Activated CD4-positive, alpha-beta T cell treated with anti-CD3 and anti-CD28 coated beads for 36 hours (primary cell): ENCODE measurements at regions not wholly inside any gene's neighbourhood (a gene's known extent, or its start where the extent isn't known, plus 50 kb on each side); places are given as distances from the start of the nearest gene placed in this dataset.

ENCODE experiments used
- ATAC-seq: fragments of 200-7000 bp; cut with Tn5 transposase; one replicate; pipeline ENCODE4 v1.10.0; 2021; ENCODE audit warnings: mild to moderate bottlenecking, moderate library complexity
- CTCF ChIA-PET: fragments of 350-600 bp; sonication (Branson Sonifier 250); formaldehyde crosslinking; loops from one replicate; lab custom pipeline; 2021; ENCODE audit warnings: antibody characterized with exemption; lab: Charles Lee
- POLR2A ChIA-PET: fragments of 350-600 bp; sonication (Branson Sonifier 250); formaldehyde crosslinking; loops from one replicate; lab custom pipeline; 2021; ENCODE audit warnings: antibody characterized with exemption, inconsistent platforms; lab: Charles Lee
- DNase-seq: peaks from one replicate; pipeline ENCODE4 v3.0.0-alpha.2; 2020
- H3K27ac Mint-ChIP-seq: one replicate; pipeline ENCODE4 v1.8.0; 2021; ENCODE audit warnings: mixed read lengths
- H3K27me3 Mint-ChIP-seq: one replicate; pipeline ENCODE4 v1.8.0; 2021; ENCODE audit warnings: mixed read lengths
- H3K36me3 Mint-ChIP-seq: one replicate; pipeline ENCODE4 v1.8.0; 2021; ENCODE audit warnings: low read depth, mixed read lengths
- H3K4me1 Mint-ChIP-seq: one replicate; pipeline ENCODE4 v1.8.0; 2021; ENCODE audit warnings: mixed read lengths
- H3K4me3 Mint-ChIP-seq: one replicate; pipeline ENCODE4 v1.8.0; 2021; ENCODE audit warnings: mild to moderate bottlenecking, moderate library complexity, mixed read lengths
- H3K9me3 Mint-ChIP-seq: one replicate; pipeline ENCODE4 v1.8.0; 2021; ENCODE audit warnings: low read depth, mixed read lengths
- intact Hi-C, 2 experiments: fragments of 100-400 bp; cut with DNase I in 1 of 2; cut with micrococcal nuclease in 1 of 2; formaldehyde crosslinking; loops; one replicate each; pipeline versions ENCODE4 v1.14.2 to v1.15.1; 2022 to 2024; cut with DNase I, micrococcal nuclease

DNA sequence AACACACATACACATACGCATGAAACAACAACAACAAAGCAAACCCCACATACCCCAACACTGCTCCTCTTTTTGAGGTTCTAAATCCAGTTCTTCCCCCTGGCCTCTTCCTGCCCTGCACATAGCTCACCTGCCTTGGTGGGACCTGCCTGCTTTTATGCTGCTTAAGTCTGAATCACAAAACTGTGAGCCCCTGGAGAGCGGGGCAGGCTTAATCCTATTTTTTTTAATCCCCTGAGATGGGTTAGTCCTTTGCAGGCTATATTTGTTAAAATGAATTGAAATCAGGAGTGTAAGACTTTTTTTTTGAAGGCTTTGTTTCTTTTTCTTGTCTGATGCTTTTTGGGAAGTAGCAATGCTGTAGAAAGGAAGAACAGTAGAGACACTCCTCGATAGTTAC lies 84.6 kb upstream of the MAX start:
- DNase-seq (no peak), ATAC-seq (no peak)
- ChIA-PET CTCF (interaction anchor here (2.1 kb wide), 1 partner anchor 773 kb away, joined by 5 read pairs; no protein-coding TSS in a partner anchor), POLR2A (no interaction called here)
- Mint-ChIP-seq H3K27ac (no peak overlapping the region), H3K4me3 (no peak overlapping the region), H3K9me3 (peaks cover 10% of the 10 kb centered on the region), H3K36me3 (peaks cover 5% of the 10 kb centered on the region), H3K4me1 (no peaks in the 10 kb centered on the region), H3K27me3 (no peaks in the 10 kb centered on the region)
- intact Hi-C loops = no loop called here

DNA sequence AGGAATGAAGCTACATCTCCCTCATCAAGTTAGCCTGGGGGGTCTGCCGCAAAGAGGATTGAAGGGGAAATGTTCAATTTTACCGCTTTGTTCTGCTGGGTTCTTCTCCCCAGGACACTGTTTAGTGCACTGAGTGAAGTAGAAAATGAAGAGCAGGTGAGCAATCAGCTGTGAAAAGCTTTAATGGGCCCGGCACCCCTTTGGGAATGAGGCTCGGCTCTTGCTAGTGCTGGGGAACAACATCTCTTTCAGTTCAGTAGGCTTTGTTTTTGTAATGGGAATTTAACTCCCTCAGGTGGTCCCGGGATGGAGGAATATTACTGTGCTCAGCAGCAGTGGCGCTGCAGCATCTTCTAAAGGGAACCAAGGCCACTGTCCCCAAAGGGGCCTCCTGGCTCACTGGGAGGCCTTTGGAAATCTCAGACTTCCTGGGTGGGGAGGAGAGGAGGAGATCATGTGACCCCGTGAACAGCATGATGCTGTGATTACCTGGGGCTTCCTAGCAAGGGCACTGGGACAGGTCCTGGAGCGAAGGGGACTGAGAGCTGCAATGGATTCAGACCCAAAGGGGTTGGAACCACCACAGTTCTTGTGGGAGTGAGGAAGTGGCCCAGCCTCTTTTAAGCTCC lies 85.2 kb upstream of the MAX start:
- intact Hi-C loops = no loop called here
- Mint-ChIP-seq H3K4me1 (no peaks in the 10 kb centered on the region), H3K4me3 (no peak overlapping the region), H3K9me3 (peaks cover 5% of the 10 kb centered on the region), H3K36me3 (peaks cover 2% of the 10 kb centered on the region), H3K27ac (no peak overlapping the region), H3K27me3 (no peaks in the 10 kb centered on the region)
- no peak for DNase-seq
- ATAC-seq = no peak
- POLR2A ChIA-PET = no interaction called here
- CTCF ChIA-PET = interaction anchor here (1.5 kb wide), 1 partner anchor 19 kb away, joined by 3 read pairs; no protein-coding TSS in a partner anchor

GRCh38 chr14:65190312-65190711 lies 88.0 kb upstream of the MAX start:
- CTCF ChIA-PET = interaction anchor here (0.5 to 0.6 kb wide), 3 partner anchors 46 to 303 kb away, joined by 3 to 5 read pairs (median 3); no protein-coding TSS in a partner anchor
- H3K4me1 Mint-ChIP-seq = peaks cover 4% of the 10 kb centered on the region

GRCh38 chr14:65191716-65192115 lies 89.4 kb upstream of the MAX start:
- ChIA-PET CTCF (no interaction called here), POLR2A (no interaction called here)
- H3K36me3 Mint-ChIP-seq = no peaks in the 10 kb centered on the region
- H3K9me3 Mint-ChIP-seq = no peaks in the 10 kb centered on the region
- no peak overlapping the region for H3K4me3 Mint-ChIP-seq
- intact Hi-C loops = no loop called here
- DNase-seq (no peak), ATAC-seq (no peak)
- no peak overlapping the region for H3K27ac Mint-ChIP-seq
- peaks cover 8% of the 10 kb centered on the region for H3K4me1 Mint-ChIP-seq
- H3K27me3 Mint-ChIP-seq = no peaks in the 10 kb centered on the region

More at GRCh38 chr14:65190312-65190711, 88.0 kb upstream of the MAX start:
- Mint-ChIP-seq H3K27ac (no peak overlapping the region), H3K36me3 (no peaks in the 10 kb centered on the region), H3K27me3 (no peaks in the 10 kb centered on the region), H3K9me3 (no peaks in the 10 kb centered on the region), H3K4me3 (no peak overlapping the region)
- DNase-seq (no peak), ATAC-seq (no peak)
- intact Hi-C loops = no loop called here
- POLR2A ChIA-PET = interaction anchor here (0.6 kb wide), 1 partner anchor 14 kb away, joined by 3 read pairs; no protein-coding TSS in a partner anchor

DNA sequence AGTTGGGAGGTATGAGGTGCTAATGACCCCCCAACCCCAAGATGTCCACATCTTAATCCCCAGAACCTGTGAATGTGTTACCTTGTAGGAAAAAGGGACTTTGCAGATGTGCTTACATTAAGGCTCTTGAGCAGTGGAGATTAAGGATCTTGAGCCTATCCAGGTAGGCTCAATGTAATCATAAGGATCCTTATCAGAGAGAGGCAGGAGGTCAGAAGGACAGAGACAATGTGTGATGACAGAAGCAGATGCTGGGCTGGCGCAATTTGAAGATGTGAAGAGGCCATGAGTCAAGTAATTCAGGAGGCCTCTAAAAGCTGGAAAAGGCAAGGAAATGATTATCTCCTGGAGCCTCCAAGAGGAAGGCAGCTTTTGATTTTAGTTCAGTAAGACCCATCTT lies 90.4 kb upstream of the MAX start:
- POLR2A ChIA-PET = no interaction called here
- ATAC-seq (no peak), DNase-seq (no peak)
- Mint-ChIP-seq H3K4me1 (peaks cover 8% of the 10 kb centered on the region), H3K27me3 (no peaks in the 10 kb centered on the region), H3K36me3 (no peaks in the 10 kb centered on the region), H3K4me3 (no peak overlapping the region), H3K9me3 (no peaks in the 10 kb centered on the region), H3K27ac (no peak overlapping the region)
- intact Hi-C loops = no loop called here
- CTCF ChIA-PET = no interaction called here

- ATAC-seq = no peak
- CTCF ChIA-PET = interaction anchor here (1.2 kb wide), 1 partner anchor 17 kb away, joined by 4 read pairs; no protein-coding TSS in a partner anchor
- Mint-ChIP-seq H3K27me3 (no peaks in the 10 kb centered on the region), H3K4me1 (peaks cover 8% of the 10 kb centered on the region), H3K36me3 (no peaks in the 10 kb centered on the region), H3K9me3 (no peaks in the 10 kb centered on the region), H3K4me3 (no peak overlapping the region), H3K27ac (no peak overlapping the region)
- DNase-seq = no peak
- intact Hi-C loops = no loop called here
- POLR2A ChIA-PET = no interaction called here
Observed at GRCh38 chr14:65193916-65194590, 91.7 kb upstream of the MAX start.

DNA sequence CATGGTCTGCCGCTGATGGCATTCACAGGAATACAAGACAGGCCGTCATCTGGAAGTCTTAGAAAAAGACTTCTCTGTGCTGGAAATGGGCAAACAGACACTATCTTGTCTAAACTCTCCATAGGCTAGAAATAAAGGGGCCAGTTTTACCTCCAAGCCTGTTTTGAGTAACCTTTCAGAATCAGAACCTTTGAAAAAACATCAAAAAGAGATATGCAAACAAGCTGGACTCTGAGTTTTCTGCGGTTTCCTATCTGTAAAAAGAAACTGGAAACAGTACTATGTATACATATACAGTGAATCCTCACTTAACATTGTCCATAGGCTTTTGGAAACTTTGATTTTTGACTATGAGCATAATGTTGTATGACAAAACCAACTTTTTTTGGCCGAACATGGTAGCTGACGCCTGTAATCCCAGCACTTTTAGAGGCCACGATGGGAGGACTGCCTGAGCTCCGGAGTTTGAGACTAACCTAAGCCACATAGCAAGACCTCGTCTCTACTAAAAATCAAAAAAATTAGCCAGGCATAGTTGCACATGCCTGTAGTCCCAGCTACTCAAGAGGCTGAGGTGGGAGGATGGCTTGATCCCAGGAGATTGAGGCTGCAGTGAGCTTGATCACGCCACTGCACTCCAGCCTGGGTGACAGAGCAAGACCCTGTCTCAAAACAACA lies 92.9 kb upstream of the MAX start:
- Mint-ChIP-seq H3K4me1 (peaks cover 8% of the 10 kb centered on the region), H3K9me3 (no peaks in the 10 kb centered on the region), H3K36me3 (no peaks in the 10 kb centered on the region), H3K4me3 (no peak overlapping the region), H3K27me3 (no peaks in the 10 kb centered on the region), H3K27ac (no peak overlapping the region)
- DNase-seq = no peak
- CTCF ChIA-PET = interaction anchor here (1.0 to 1.4 kb wide), 3 partner anchors 18 to 220 kb away, joined by 3 to 4 read pairs (median 3); no protein-coding TSS in a partner anchor
- POLR2A ChIA-PET = no interaction called here
- peak; percentile 23 for ATAC-seq
- intact Hi-C loops = no loop called here

- POLR2A ChIA-PET = no interaction called here
- no peak overlapping the region for H3K4me3 Mint-ChIP-seq
- H3K9me3 Mint-ChIP-seq = peaks cover 5% of the 10 kb centered on the region
- no peaks in the 10 kb centered on the region for H3K36me3 Mint-ChIP-seq
- no peak for DNase-seq
- H3K4me1 Mint-ChIP-seq = peaks cover 8% of the 10 kb centered on the region
- CTCF ChIA-PET = interaction anchor here (0.7 kb wide), 1 partner anchor 244 kb away, joined by 3 read pairs; no protein-coding TSS in a partner anchor
- ATAC-seq = no peak
- intact Hi-C loops = no loop called here
- H3K27me3 Mint-ChIP-seq = no peaks in the 10 kb centered on the region
- H3K27ac Mint-ChIP-seq = no peak overlapping the region
Observed at GRCh38 chr14:65198346-65198745, 96.0 kb upstream of the MAX start.

DNA sequence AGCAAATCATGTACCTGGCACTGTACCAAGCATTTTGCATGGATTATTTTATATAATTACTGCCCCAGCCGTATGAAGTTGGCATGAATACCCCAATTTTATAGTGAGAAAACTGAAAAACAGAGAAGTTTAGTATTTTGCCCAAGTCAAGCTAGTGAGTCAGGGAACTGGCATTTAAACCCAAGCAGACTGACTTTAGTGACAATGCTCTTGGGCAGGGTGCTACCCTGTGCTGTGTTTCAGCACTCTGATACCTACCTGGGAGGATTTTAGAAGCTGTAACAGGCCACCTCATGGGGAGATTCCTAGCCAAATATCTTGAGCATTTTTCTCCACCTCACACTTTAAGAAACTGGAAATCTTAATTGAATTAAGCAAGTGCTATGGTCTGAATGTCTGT lies 98.1 kb upstream of the MAX start:
- ATAC-seq = no peak
- intact Hi-C loops = loop anchor here in 1 of 2 experiments (10.0 kb wide), 1 partner anchor 504 kb away; no protein-coding TSS in a partner anchor
- no peak overlapping the region for H3K27ac Mint-ChIP-seq
- H3K9me3 Mint-ChIP-seq = peaks cover 6% of the 10 kb centered on the region
- ChIA-PET CTCF (interaction anchor here (0.8 kb wide), 1 partner anchor 33 kb away, joined by 3 read pairs; no protein-coding TSS in a partner anchor), POLR2A (no interaction called here)
- H3K4me3 Mint-ChIP-seq = no peak overlapping the region
- no peaks in the 10 kb centered on the region for H3K27me3 Mint-ChIP-seq
- no peak for DNase-seq
- H3K4me1 Mint-ChIP-seq = peaks cover 14% of the 10 kb centered on the region
- no peaks in the 10 kb centered on the region for H3K36me3 Mint-ChIP-seq

GRCh38 chr14:65203574-65203973 lies 101.3 kb upstream of the MAX start:
- Mint-ChIP-seq H3K4me1 (peaks cover 36% of the 10 kb centered on the region), H3K36me3 (peaks cover 2% of the 10 kb centered on the region), H3K27ac (no peak overlapping the region), H3K4me3 (no peak overlapping the region), H3K9me3 (peaks cover 6% of the 10 kb centered on the region), H3K27me3 (no peaks in the 10 kb centered on the region)
- intact Hi-C loops = loop anchor here in 1 of 2 experiments (10.0 kb wide), 1 partner anchor 501 kb away; no protein-coding TSS in a partner anchor
- DNase-seq (no peak), ATAC-seq (no peak)
- ChIA-PET CTCF (interaction anchor here (1.1 kb wide), 1 partner anchor 33 kb away, joined by 3 read pairs; no protein-coding TSS in a partner anchor), POLR2A (no interaction called here)

- H3K4me1 Mint-ChIP-seq = peaks cover 40% of the 10 kb centered on the region
- ChIA-PET POLR2A (no interaction called here), CTCF (no interaction called here)
- no peaks in the 10 kb centered on the region for H3K27me3 Mint-ChIP-seq
- peaks cover 6% of the 10 kb centered on the region for H3K9me3 Mint-ChIP-seq
- H3K36me3 Mint-ChIP-seq = peaks cover 2% of the 10 kb centered on the region
- no peak for ATAC-seq
- no peak overlapping the region for H3K4me3 Mint-ChIP-seq
- H3K27ac Mint-ChIP-seq = no peak overlapping the region
- DNase-seq = no peak
- intact Hi-C loops = loop anchor here in 1 of 2 experiments (10.0 kb wide), 1 partner anchor 501 kb away; no protein-coding TSS in a partner anchor
Observed at GRCh38 chr14:65204056-65204455, 101.7 kb upstream of the MAX start.
